AG04450 (cell line): ENCODE measurements at regions not wholly inside any gene's neighbourhood (a gene's known extent, or its start where the extent isn't known, plus 50 kb on each side); places are given as distances from the start of the nearest gene placed in this dataset.

Source experiments
- CTCF ChIA-PET: fragments of 300-600, 350-600 bp; formaldehyde crosslinking; extraction: SDS; loops from one replicate; lab custom pipeline; 2022; ENCODE audit warnings: antibody characterized with exemption, inconsistent platforms; lab: Charles Lee
- POLR2A ChIA-PET: fragments of 350-600 bp; formaldehyde crosslinking; extraction: SDS; loops from one replicate; lab custom pipeline; 2021; ENCODE audit warnings: antibody characterized with exemption, inconsistent platforms; lab: Yijun Ruan, JAX
- DNase-seq: peaks from one replicate; pipeline ENCODE4 v3.0.0-alpha.2; 2011; ENCODE audit warnings: low read depth, low spot score
- H3K27ac ChIP-seq: one replicate; pipeline ENCODE4 v1.5.1; 2012; ENCODE audit warnings: low read depth, low read length, control low read depth
- H3K27me3 ChIP-seq: one replicate; pipeline ENCODE4 v1.6.0; 2012; ENCODE audit warnings: low read length; ENCODE audit not compliant: control insufficient read depth, insufficient read depth
- H3K4me3 ChIP-seq: 2 replicates; pipeline ENCODE4 v1.5.1; 2011; ENCODE audit warnings: mild to moderate bottlenecking, low read depth, low read length, control low read depth
- H3K9me3 ChIP-seq: 2 replicates; pipeline ENCODE4 v1.5.1; 2012; ENCODE audit warnings: low read length; ENCODE audit not compliant: control insufficient read depth, insufficient read depth
- CTCF ChIP-seq: IDR thresholded peaks from 2 replicates; pipeline ENCODE4 v1.5.1; 2011; ENCODE audit warnings: low read depth, low read length, control low read depth, inconsistent platforms

DNA sequence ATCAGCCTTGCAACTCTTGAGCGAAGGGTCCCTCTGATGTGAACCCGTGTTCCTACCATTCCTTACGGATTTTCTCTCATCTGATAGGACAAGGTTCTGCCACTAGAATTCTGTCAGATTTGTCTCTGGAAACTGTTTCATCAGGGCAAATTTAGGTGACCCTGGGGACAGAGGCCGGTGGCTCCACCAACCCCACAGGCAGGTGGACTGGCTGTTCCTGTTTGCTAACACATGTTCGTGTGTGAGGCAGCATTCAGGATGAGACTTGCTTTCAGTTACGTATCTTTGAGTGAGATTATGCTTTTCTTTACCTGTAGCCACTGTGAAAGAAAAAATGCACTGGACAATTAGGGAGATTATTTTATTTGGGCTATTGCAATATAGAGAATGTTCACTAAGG, 449.9 kb downstream of the INHBA start:
- Histone ChIP-seq H3K4me3 (no peak overlapping the region), H3K27me3 (no peaks in the 10 kb centered on the region), H3K9me3 (no peaks in the 10 kb centered on the region), H3K27ac (no peak overlapping the region)
- DNase-seq: no peak
- ChIA-PET POLR2A (no interaction called here), CTCF (no interaction called here)
- TF ChIP-seq CTCF: no peak

DNA sequence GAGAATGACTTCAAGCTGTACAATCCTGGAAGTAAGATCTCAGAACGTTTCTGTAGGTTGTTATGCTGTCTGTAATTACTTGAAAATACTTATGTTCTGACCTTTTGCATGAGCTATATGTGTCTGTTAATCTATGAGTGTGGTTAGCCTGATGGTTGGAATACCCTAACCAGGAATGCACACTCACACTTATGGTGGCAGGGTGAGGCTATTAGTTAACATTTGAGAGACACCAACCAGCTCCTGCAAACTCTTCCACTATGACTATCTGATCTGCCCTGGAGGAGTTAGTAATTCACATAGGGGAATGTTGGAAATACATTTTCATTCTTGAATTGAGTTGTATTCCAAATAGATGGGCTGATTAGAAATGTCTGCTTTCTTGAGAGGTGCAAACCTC, 450.3 kb downstream of the INHBA start:
- TF ChIP-seq CTCF: no peak
- ChIA-PET CTCF (no interaction called here), POLR2A (no interaction called here)
- Histone ChIP-seq H3K27me3 (no peaks in the 10 kb centered on the region), H3K9me3 (no peaks in the 10 kb centered on the region), H3K4me3 (no peak overlapping the region), H3K27ac (no peak overlapping the region)
- no peak for DNase-seq

DNA sequence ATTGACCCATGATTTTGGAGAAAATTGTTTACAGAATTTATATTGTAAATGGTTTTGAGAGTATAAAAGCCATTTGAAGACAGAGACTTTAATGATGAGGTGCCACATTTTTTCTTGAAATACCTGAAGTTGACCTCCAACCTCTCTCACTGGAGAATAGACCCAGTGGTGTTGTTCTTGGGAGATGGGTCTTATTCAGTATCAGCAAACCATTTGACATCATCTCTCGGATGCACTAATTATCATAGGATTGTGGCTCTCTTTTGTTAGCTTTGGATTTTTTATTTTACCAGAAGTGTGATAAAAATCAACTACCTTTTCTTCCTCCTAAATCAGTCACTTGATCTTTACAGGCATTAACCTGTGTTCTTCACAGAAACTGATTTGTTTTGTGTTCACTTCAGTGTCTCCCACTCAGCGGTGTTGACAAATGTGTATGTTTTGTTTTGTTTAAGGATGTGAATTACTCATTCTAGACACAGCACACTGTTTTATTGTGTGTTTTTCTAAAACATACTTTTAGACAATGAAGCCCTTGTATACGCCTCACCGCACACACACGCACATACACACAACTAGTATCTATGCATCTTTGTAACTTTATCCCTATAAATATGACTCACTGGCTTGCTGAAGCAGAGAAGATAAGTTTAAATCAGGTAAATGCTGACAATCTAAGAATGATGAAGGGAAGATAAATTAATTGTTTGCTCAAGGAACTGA, 455.6 kb downstream of the INHBA start:
- ChIA-PET CTCF (no interaction called here), POLR2A (no interaction called here)
- TF ChIP-seq CTCF: no peak
- Histone ChIP-seq H3K4me3 (no peak overlapping the region), H3K27ac (no peak overlapping the region), H3K27me3 (no peaks in the 10 kb centered on the region), H3K9me3 (no peaks in the 10 kb centered on the region)
- no peak for DNase-seq

DNA sequence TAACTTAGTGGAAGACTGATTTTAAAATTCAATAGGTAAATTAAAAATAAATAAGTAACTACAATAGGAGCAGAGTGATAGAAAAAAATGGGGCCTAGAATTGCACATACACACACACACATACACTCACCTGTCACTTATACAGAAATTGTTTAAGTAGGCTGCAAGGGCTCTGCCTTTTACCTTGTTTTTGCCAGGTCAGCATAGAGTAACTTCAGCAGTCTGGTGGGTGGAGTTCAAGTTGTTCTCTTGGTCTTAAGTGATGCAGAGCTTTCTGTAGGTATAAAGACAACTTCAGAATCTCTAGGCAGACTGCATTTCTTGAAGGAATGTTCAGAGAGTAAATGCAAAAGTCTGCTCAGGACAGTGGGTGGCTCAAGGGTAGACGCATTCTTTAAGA, 457.0 kb downstream of the INHBA start:
- ChIA-PET CTCF (no interaction called here), POLR2A (no interaction called here)
- Histone ChIP-seq H3K9me3 (no peaks in the 10 kb centered on the region), H3K4me3 (no peak overlapping the region), H3K27ac (no peak overlapping the region), H3K27me3 (no peaks in the 10 kb centered on the region)
- no peak for DNase-seq
- TF ChIP-seq CTCF: no peak

GRCh38 chr7:41244246-41244645, 458.6 kb downstream of the INHBA start:
- H3K4me3 ChIP-seq: no peak overlapping the region
- no peak for DNase-seq
- CTCF ChIA-PET: no interaction called here
- TF ChIP-seq CTCF: no peak
- H3K27me3 ChIP-seq: no peaks in the 10 kb centered on the region
- H3K9me3 ChIP-seq: no peaks in the 10 kb centered on the region
- POLR2A ChIA-PET: no interaction called here
- no peak overlapping the region for H3K27ac ChIP-seq
